GM18499 (cell line): ENCODE measurements at regions not wholly inside any gene's neighbourhood (a gene's known extent, or its start where the extent isn't known, plus 50 kb on each side); places are given as distances from the start of the nearest gene placed in this dataset.
"Not testable (repeated sequence)": the region's sequence is repeated elsewhere in the genome, so short reads cannot be mapped to it uniquely, and the experiment has no call there.

Source experiments
- ATAC-seq: cut with Tn5 transposase; IDR thresholded peaks from one replicate; pipeline ENCODE4 v1.9.1; 2021; ENCODE audit warnings: moderate number of reproducible peaks; ENCODE audit not compliant: insufficient read depth, unreplicated experiment

- ATAC-seq, result no peak
Observed at GRCh38 chr3:153633407-153633806, 471.4 kb downstream of the RAP2B start.

- no peak for ATAC-seq
Observed at GRCh38 chr3:153634683-153635082, 472.7 kb downstream of the RAP2B start.

GRCh38 chr3:153639631-153640030, 477.6 kb downstream of the RAP2B start:
- ATAC-seq, result no peak

- no peak for ATAC-seq
Observed at GRCh38 chr3:153640689-153641665, 479.0 kb downstream of the RAP2B start.

- ATAC-seq, result not testable (repeated sequence)
Observed at GRCh38 chr3:153642576-153642975, 478.6 kb upstream of the ARHGEF26 start.

GRCh38 chr3:153643471-153643870, 477.7 kb upstream of the ARHGEF26 start:
- not testable (repeated sequence) for ATAC-seq

- no peak for ATAC-seq
Observed at GRCh38 chr3:153649286-153649839, 471.8 kb upstream of the ARHGEF26 start.

GRCh38 chr3:153652076-153652475, 469.1 kb upstream of the ARHGEF26 start:
- ATAC-seq, result no peak

GRCh38 chr3:153657046-153657445, 464.1 kb upstream of the ARHGEF26 start:
- ATAC-seq, result no peak

GRCh38 chr3:153657461-153657860, 463.7 kb upstream of the ARHGEF26 start:
- no peak for ATAC-seq

- ATAC-seq, result no peak
Observed at GRCh38 chr3:153658136-153658535, 463.1 kb upstream of the ARHGEF26 start.

GRCh38 chr3:153666991-153667740, 454.0 kb upstream of the ARHGEF26 start:
- ATAC-seq, result no peak

- no peak for ATAC-seq
Observed at GRCh38 chr3:153669527-153669926, 451.7 kb upstream of the ARHGEF26 start.

- no peak for ATAC-seq
Observed at GRCh38 chr3:153670577-153670976, 450.6 kb upstream of the ARHGEF26 start.

- no peak for ATAC-seq
Observed at GRCh38 chr3:153673853-153674252, 447.3 kb upstream of the ARHGEF26 start.

- no peak for ATAC-seq
Observed at GRCh38 chr3:153679714-153680113, 441.5 kb upstream of the ARHGEF26 start.

GRCh38 chr3:153680526-153680925, 440.7 kb upstream of the ARHGEF26 start:
- no peak for ATAC-seq

GRCh38 chr3:153681057-153681456, 440.1 kb upstream of the ARHGEF26 start:
- ATAC-seq, result no peak

- no peak for ATAC-seq
Observed at GRCh38 chr3:153688301-153689120, 432.7 kb upstream of the ARHGEF26 start.

- ATAC-seq, result no peak
Observed at GRCh38 chr3:153693207-153693606, 428.0 kb upstream of the ARHGEF26 start.
